ENCODE measurements at regions not wholly inside any gene's neighbourhood (a gene's known extent, or its start where the extent isn't known, plus 50 kb on each side); places are given as distances from the start of the nearest gene placed in this dataset.

- H3K36me3 Mint-ChIP-seq (ENCODE audit: low read depth): peaks cover 5% of the 10 kb centered on the region
- TF ChIP-seq EZH2 (IDR thresholded peaks at IDR 0.05; ENCODE audit: low read depth, unreplicated experiment): no peak
- no peak for TF ChIP-seq ZNF462 (CRISPR knock-in tag; IDR thresholded peaks at IDR 0.05)
- TF ChIP-seq REST (IDR thresholded peaks at IDR 0.05; ENCODE audit: unreplicated experiment): no peak
- TF ChIP-seq ZNF331 (CRISPR knock-in tag; IDR thresholded peaks at IDR 0.05; ENCODE audit: low read depth): no peak
- TF ChIP-seq STAT1 (IDR thresholded peaks at IDR 0.05; ENCODE audit: unreplicated experiment): no peak
- TF ChIP-seq CTCF (conservative IDR thresholded peaks at IDR 0.05; ENCODE audit: low read depth in 2 of 2): no peak
- no peak for TF ChIP-seq POLR2AphosphoS5 (IDR thresholded peaks at IDR 0.05; ENCODE audit: low read depth)
- TF ChIP-seq EZH2phosphoT487 (IDR thresholded peaks at IDR 0.05; ENCODE audit: unreplicated experiment): no peak
- no peak for TF ChIP-seq ETS1 (IDR thresholded peaks at IDR 0.05)
- no peak for TF ChIP-seq JUNB (IDR thresholded peaks at IDR 0.05; ENCODE audit: unreplicated experiment)
- no peak for TF ChIP-seq CREB1 (CRISPR knock-in tag; IDR thresholded peaks at IDR 0.05; ENCODE audit: low read depth)
- no peak for TF ChIP-seq NANOG (IDR thresholded peaks at IDR 0.05; ENCODE audit: borderline replicate concordance)
- TF ChIP-seq ZNF114 (CRISPR knock-in tag; IDR thresholded peaks at IDR 0.05): no peak
- Histone ChIP-seq H2AFZ (no peak overlapping the region), H3F3A (replicated peaks; ENCODE audit: low read depth) (no peaks in the 10 kb centered on the region), H3K9me2 (ENCODE audit: insufficient read depth) (peaks cover 4% of the 10 kb centered on the region; the same call in 1 of the 2 replicates), H3K4me3 (no peak overlapping the region), H3K27ac (ENCODE audit: low read depth) (no peak overlapping the region), H3K36me3 (ENCODE audit: insufficient read depth) (no peaks in the 10 kb centered on the region), H3K79me2 (replicated peaks; ENCODE audit: insufficient read depth) (no peaks in the 10 kb centered on the region), H3K4me1 (ENCODE audit: insufficient read depth) (no peaks in the 10 kb centered on the region), H3K4me2 (no peak overlapping the region), H3K27me3 (ENCODE audit: insufficient read depth) (no peaks in the 10 kb centered on the region), H4K20me1 (replicated peaks; ENCODE audit: insufficient read depth) (no peaks in the 10 kb centered on the region)
- ATAC-seq (no peak), DNase-seq (ENCODE audit: low spot score) (no peak)
- H3K4me3 Mint-ChIP-seq: no peak overlapping the region
- H3K27ac Mint-ChIP-seq: no peak overlapping the region
- no peaks in the 10 kb centered on the region; the same call in 2 of the 3 replicates for H3K4me1 Mint-ChIP-seq
- H3K9me3 Mint-ChIP-seq: peaks cover 6% of the 10 kb centered on the region
- H3K27me3 Mint-ChIP-seq (ENCODE audit: insufficient read depth, low read depth, poor library complexity): peaks cover 6% of the 10 kb centered on the region
Measured at GRCh38 chr2:72023678-72024390, 123.8 kb downstream of the CYP26B1 start.
